NCI-H748 treated with DMSO at 0.1 percent for 48 hours (cell line): ENCODE measurements at regions not wholly inside any gene's neighbourhood (a gene's known extent, or its start where the extent isn't known, plus 50 kb on each side); places are given as distances from the start of the nearest gene placed in this dataset.

Experiments used
- DNase-seq: peaks from one replicate; lab custom pipeline; 2025; lab: John Stamatoyannopoulos, UW

DNA sequence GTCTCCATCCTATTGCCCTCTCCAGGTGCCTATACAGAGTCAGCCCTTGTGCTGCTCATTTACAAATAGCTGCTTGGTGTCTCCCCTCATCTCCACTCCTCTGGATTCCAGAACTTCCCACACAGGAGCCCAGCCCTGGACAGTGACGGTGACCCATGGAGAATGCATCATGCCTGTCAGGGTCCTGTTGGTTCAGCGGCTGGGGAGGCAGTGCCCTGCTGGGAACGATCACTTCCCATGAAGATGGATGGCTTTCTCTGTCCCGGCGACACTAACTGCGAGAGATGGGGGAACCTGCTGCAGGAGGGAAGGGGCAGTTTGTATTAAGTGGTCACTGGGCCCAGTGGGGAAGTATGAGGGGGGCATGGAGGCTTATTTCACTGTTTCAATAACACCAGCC lies 395.0 kb upstream of the TBX3 start:
- DNase-seq: no peak

DNA sequence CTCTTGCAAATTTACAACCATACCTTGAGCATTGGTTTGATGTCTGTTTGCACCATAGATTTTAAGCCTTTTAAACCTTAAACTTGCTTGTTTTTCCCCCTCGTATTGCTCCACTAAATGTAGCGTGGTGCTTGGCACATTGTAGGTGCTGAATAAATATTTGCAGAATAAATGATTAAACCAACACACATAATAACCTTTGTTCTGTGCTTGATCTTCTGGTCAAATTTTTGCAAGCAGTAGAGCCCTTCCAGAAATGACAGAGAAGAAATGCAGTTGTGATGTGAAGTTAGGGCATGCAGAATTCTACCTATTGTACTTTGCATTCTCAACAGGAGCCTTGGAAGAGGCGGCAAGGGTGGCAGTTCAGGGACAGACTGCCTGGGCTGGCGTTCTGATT lies 394.4 kb upstream of the TBX3 start:
- DNase-seq: no peak

DNA sequence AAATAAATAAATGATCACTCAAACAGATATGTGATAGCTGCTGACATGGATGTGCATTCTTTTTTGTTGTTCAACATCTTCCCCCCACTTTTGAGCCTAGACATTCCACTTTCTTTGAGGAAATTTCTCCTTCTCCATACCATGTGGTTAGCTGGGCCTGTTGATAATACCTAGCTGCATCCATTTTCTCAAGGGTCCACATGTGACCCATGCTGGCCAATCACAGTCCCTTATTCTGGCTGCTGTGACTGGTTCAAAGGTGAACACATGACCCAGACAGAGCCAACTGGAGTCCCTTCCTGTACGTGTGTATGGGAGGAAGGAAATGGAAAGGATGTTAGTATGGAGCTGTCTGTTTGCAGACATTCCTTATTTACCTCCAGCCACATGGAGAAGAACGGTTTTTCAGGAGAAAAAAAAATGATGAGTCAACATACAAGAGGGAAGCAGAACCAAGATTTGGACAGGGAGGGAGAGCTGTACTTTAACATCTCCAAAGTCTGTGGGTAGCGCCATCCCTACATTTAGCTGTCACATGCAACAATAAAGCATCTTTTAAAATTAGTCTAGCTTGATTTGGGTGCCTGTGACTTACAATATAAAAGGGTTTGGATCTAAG lies 391.7 kb upstream of the TBX3 start:
- no peak for DNase-seq

DNA sequence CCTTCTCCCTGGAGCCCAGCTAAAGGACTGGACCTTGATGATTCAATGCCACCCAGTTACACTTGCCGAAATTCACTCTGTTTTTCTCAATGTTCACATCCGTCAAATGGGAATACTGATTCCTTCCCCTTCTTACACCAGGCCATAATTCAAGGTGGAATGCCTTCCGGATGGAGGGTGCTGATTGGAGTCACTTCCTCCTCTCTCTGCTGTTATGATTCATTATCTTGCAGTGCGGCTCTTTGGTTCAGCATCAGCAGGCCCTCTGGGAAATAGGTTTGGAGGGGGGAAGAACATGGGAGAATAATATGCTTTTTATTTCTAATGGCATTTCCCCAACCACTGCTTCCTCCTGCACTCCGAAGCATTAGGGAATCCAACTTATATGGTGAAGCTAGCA lies 390.6 kb upstream of the TBX3 start:
- no peak for DNase-seq

DNA sequence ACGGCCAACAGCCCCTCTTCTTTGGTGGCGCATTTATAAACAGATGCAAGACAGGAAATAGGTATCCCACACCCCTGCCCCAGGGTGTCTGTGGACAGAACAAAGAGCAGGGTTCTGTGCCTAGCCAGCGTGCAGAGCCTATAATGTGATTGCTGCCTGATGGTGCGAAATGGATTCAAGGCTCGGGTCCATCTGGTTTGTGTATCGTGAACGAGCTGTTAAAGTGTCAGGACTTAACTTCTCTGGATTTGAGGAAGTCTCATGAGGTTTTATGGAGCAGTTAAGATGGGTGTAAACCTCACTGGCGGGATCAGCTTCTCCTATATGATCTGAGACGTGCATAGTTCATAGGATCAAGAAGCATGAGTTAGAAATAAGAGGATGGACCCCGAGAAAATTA lies 388.7 kb upstream of the TBX3 start:
- DNase-seq: no peak

DNA sequence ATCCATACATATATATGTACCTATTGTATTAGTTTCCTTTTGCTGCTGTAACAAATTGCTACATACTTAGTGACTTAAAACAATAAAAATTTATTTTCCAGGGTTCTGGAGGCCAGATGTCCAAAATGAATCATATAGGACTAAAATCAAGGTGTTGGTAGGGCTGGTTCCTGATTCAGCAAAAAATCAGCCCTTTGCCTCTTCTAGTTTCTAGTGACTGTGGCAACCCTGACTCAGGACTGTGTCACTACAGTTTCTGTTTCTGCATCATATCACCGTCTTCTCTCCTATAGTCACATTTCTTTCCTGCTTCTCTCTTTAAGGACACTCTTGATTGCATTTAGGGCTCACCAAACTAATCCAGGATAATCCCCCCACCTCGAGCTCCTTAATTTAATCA lies 386.3 kb upstream of the TBX3 start:
- no peak for DNase-seq

GRCh38 chr12:115064296-115064695 lies 380.3 kb upstream of the TBX3 start:
- DNase-seq: no peak

- DNase-seq: no peak
Measured at GRCh38 chr12:115062741-115063140, 378.8 kb upstream of the TBX3 start.

- no peak for DNase-seq
Measured at GRCh38 chr12:115060477-115061168, 376.6 kb upstream of the TBX3 start.

DNA sequence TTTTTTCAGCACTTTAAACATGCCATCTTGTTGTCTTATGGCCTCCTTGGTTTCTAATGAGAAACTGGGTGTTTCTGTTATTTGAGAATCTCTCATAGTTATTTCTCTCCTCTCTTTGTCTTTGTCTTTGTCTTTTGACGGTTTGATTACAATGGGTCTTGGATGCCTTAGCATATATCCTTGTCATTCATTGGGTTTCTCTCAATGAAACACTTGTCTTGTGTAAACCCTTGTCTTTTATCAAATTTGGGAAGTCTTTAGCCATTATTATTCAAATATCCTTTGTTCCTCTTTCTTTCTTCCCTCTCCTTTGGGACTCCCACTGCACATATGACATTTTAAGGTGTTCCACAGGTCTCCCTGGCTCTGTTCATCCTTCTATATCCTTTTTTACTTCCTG lies 373.5 kb upstream of the TBX3 start:
- no peak for DNase-seq

- DNase-seq: no peak
Measured at GRCh38 chr12:115051378-115051777, 367.4 kb upstream of the TBX3 start.

GRCh38 chr12:115049614-115050013 lies 365.6 kb upstream of the TBX3 start:
- DNase-seq: no peak

GRCh38 chr12:115046805-115047204 lies 362.8 kb upstream of the TBX3 start:
- DNase-seq: no peak

DNA sequence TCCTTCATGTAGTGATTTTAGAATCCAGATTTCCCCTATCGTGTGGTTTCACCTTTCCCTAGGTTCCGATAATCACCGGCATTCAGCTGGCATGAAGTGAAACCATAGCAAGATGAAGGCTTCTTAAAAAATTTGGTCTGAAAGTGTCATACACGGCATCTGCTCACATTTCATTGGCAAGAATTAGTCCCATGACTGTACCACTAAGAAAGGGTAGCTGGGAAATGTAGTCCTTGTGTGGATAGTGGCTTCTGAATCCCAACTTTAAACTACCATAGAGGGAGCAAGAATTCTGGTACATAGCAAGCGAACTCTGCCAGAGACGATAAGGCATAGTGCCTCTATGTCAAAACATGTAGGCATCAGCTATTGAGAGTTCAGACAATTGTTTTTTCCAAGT lies 360.1 kb upstream of the TBX3 start:
- no peak for DNase-seq

GRCh38 chr12:115043079-115043478 lies 359.1 kb upstream of the TBX3 start:
- no peak for DNase-seq

- no peak for DNase-seq
Measured at GRCh38 chr12:115042341-115042740, 358.4 kb upstream of the TBX3 start.

GRCh38 chr12:115037830-115038229 lies 353.9 kb upstream of the TBX3 start:
- no peak for DNase-seq

DNA sequence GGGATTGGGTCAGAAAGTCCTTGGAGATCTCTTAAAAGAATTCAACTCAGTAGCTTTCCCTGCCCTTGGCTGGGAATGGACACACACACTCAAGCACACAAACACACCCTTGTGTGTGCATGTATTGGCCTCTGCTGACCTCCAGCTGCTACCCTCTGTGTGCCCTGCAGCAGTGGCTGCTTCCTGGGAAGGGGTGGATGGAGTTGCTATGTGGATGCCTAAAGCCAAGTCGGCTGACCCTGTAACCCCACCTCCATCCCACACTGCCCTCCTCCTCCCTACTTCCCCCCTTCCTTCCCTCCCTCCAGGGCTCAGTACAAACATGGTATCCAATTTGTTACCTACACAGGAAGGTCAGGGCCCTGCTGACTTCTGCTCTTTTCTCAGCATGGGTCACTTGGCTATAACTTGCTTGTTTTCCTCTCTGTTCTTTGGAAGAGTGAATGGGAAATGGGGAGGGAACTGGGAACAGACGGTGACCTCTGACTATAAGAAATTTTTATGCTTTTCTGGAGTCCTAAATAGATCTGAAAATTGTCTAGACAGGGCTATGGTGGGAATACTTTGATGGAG lies 351.6 kb upstream of the TBX3 start:
- DNase-seq: no peak

GRCh38 chr12:115032521-115032920 lies 348.5 kb upstream of the TBX3 start:
- DNase-seq: no peak

DNA sequence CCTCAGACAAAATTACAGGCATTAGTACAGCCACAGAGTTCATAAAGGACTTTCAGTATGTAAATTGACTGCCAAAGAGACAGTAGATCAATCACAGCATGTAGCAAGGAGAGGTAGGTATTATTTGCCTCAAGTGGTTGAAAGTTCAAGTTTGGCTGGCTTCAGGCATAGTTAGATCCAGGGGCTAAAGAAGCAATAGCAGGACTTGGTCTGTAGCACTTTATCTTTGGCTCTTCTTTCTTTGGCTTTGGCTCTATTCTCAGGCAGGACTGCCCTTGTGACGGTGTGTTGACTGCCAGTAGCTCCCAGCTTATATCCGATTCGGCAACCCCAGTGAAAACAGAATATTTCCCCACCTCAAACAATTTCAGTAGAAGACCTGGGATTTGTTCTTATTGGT lies 346.0 kb upstream of the TBX3 start:
- DNase-seq: no peak

DNA sequence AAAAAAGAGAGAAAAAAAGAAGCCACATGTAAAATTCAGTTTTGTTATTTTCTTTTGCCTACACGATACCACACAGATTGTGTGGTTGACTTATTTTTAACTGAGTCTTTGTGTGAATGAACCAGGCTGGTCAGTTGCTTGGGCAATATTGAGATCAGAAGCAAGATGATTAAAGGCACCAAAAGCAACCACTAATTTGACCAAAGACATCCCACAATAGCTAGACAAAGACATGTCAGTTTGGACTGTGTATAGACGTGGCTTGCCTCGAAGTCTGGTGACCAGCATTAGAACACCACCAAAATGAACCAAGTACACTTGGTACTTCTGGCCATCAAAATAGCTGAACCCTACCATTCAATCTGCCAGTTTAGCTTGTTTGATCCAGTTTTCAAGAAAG lies 340.6 kb upstream of the TBX3 start:
- no peak for DNase-seq

DNA sequence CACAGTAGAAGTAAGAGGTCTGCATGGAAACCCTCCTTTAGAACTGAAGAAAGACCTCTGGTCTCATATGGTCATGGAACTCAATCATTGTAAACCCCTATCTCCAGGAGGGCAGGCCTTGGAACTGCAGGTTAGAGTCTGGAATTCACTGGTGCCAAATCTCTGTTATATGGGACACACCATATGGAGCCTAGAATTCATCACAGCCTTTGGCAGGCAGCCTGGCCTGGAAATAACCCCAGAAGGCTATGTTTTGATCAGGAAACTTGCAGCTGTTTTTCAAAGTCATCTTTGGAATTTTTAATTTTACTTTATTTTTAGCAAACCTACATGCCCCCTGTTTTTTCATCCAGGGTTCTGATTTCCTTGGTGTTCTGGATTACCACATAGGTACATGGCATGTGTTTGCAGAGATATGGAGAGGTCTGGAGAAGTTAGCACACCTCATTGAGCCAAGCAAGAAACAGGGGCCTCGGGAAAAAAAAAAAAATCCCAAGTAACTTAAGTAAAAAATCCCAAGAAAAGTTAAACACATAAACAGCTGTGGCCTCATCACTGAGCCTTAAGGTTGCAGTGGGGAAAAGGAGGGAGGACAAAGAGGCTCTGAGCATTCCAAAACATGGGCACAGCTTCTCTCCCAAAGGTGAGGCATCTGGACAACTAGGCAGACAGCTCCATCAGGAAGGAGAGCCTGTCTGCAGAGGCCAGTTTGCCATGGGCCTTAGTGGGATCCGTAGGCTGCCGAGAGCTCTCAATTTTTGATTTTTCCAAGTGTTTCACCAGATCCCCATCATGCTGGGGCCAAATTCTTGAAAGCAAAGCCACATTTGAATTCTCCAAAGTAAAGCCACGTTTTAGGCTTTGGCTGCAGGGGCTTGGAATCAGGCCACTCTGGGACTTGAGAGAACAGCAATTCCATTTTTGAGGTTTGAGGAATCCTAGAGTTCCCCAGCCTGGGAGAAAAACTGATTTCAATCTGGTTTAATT lies 339.6 kb upstream of the TBX3 start:
- no peak for DNase-seq

GRCh38 chr12:115020091-115020490 lies 336.1 kb upstream of the TBX3 start:
- DNase-seq: no peak
